Keratinocyte (primary cell): ENCODE measurements at regions not wholly inside any gene's neighbourhood (a gene's known extent, or its start where the extent isn't known, plus 50 kb on each side); places are given as distances from the start of the nearest gene placed in this dataset.

Source experiments
- DNase-seq: peaks from one replicate; pipeline ENCODE4 v3.0.0-alpha.2; 2011; ENCODE audit warnings: low read depth, missing footprints, low spot score
- FAIRE-seq: peaks from 2 replicates; lab custom pipeline; 2011; peaks lifted over from hg19 to GRCh38; lab: Jason Lieb, UNC
- H2AFZ ChIP-seq: 2 replicates; pipeline ENCODE4 v1.6.0; 2012; ENCODE audit warnings: low read length, control low read depth, inconsistent platforms; ENCODE audit not compliant: control insufficient read depth
- H3K27ac ChIP-seq: 2 replicates; pipeline ENCODE4 v1.5.1; 2011; ENCODE audit warnings: low read length; ENCODE audit not compliant: control insufficient read depth, insufficient read depth
- H3K27me3 ChIP-seq: 3 replicates; pipeline ENCODE4 v1.6.0; 2011; ENCODE audit warnings: low read length; ENCODE audit not compliant: control insufficient read depth, insufficient read depth; ENCODE audit errors: extremely low read depth
- H3K36me3 ChIP-seq, 2 experiments: 2 replicates in 1 of 2; 3 replicates in 1 of 2; pipeline ENCODE4 v1.5.1; 2011; ENCODE audit warnings: low read length in 2 of 2, mild to moderate bottlenecking in 1 of 2; ENCODE audit not compliant: control insufficient read depth in 2 of 2, insufficient read depth in 2 of 2; ENCODE audit errors: extremely low read depth in 1 of 2
- H3K4me1 ChIP-seq: 3 replicates; pipeline ENCODE4 v1.5.1; 2011; ENCODE audit warnings: low read length; ENCODE audit not compliant: control insufficient read depth, insufficient read depth; ENCODE audit errors: extremely low read depth
- H3K4me2 ChIP-seq: 3 replicates; pipeline ENCODE4 v1.6.0; 2011; ENCODE audit warnings: low read depth, low read length; ENCODE audit not compliant: control insufficient read depth, insufficient read depth; ENCODE audit errors: extremely low read depth
- H3K4me3 ChIP-seq, 3 experiments: fragments of 200-600 bp in 1 of 3; sonication (generic) in 1 of 3; 2 replicates in 2 of 3; 3 replicates in 1 of 3; pipeline ENCODE4 v1.5.1; 2011 to 2016; ENCODE audit warnings: low read length in 3 of 3, mild to moderate bottlenecking in 3 of 3, control low read depth in 2 of 3, inconsistent platforms in 1 of 3, low read depth in 1 of 3, mixed read lengths in 1 of 3, mixed run types in 1 of 3, moderate library complexity in 1 of 3; ENCODE audit not compliant: control insufficient read depth in 2 of 3, insufficient read depth in 2 of 3; ENCODE audit errors: extremely low read depth in 1 of 3
- H3K79me2 ChIP-seq: 2 replicates; pipeline ENCODE4 v1.6.0; 2012; ENCODE audit warnings: low read length; ENCODE audit not compliant: control insufficient read depth, insufficient read depth
- H3K9ac ChIP-seq: 3 replicates; pipeline ENCODE4 v1.6.0; 2011; ENCODE audit warnings: low read length; ENCODE audit not compliant: control insufficient read depth, insufficient read depth; ENCODE audit errors: extremely low read depth
- H3K9me1 ChIP-seq: 3 replicates; pipeline ENCODE4 v1.6.0; 2011; ENCODE audit warnings: low read length; ENCODE audit not compliant: control insufficient read depth, insufficient read depth; ENCODE audit errors: extremely low read depth
- H3K9me3 ChIP-seq: 2 replicates; pipeline ENCODE4 v1.5.1; 2012; ENCODE audit warnings: low read depth, low read length; ENCODE audit not compliant: control insufficient read depth
- H4K20me1 ChIP-seq: 3 replicates; pipeline ENCODE4 v1.6.0; 2011; ENCODE audit warnings: low read length; ENCODE audit not compliant: control insufficient read depth, insufficient read depth; ENCODE audit errors: extremely low read depth
- EZH2 ChIP-seq: IDR thresholded peaks from one replicate; pipeline ENCODE4 v1.6.1; 2012; ENCODE audit warnings: inconsistent platforms, mild to moderate bottlenecking, low read length, moderate library complexity
- dilution Hi-C: fragments of 300-500 bp; cut with MboI; formaldehyde crosslinking; loops from one replicate; pipeline ENCODE4 v1.7.0; 2020; ENCODE audit warnings: low sequenced_read_pairs; ENCODE audit not compliant: extremely low pct_ligation_motif_present
- TF ChIP-seq, protein P1 (sequence below), 3 experiments: IDR thresholded peaks in 1 of 3; conservative IDR thresholded peaks in 1 of 3; optimal IDR thresholded peaks in 1 of 3; 2 replicates in 2 of 3; 3 replicates in 1 of 3; pipeline versions ENCODE3 to v1.5.1; 2011; ENCODE audit warnings: low read length in 3 of 3, mild to moderate bottlenecking in 3 of 3, moderate library complexity in 2 of 3, control low read depth in 1 of 3, inconsistent platforms in 1 of 3; ENCODE audit not compliant: insufficient read depth in 2 of 3; ENCODE audit errors: extremely low read depth in 1 of 3

- no peaks in the 10 kb centered on the region for H3K36me3 ChIP-seq
- no peak overlapping the region for H3K4me3 ChIP-seq
- H3K79me2 ChIP-seq: no peaks in the 10 kb centered on the region
- no peaks in the 10 kb centered on the region for H3K27me3 ChIP-seq
- no peaks in the 10 kb centered on the region for H3K9me1 ChIP-seq
- no peaks in the 10 kb centered on the region for H3K4me1 ChIP-seq
- no peaks in the 10 kb centered on the region for H3K9me3 ChIP-seq
- H3K27ac ChIP-seq: no peak overlapping the region
- no peak for TF ChIP-seq EZH2
- TF ChIP-seq, protein P1, sequence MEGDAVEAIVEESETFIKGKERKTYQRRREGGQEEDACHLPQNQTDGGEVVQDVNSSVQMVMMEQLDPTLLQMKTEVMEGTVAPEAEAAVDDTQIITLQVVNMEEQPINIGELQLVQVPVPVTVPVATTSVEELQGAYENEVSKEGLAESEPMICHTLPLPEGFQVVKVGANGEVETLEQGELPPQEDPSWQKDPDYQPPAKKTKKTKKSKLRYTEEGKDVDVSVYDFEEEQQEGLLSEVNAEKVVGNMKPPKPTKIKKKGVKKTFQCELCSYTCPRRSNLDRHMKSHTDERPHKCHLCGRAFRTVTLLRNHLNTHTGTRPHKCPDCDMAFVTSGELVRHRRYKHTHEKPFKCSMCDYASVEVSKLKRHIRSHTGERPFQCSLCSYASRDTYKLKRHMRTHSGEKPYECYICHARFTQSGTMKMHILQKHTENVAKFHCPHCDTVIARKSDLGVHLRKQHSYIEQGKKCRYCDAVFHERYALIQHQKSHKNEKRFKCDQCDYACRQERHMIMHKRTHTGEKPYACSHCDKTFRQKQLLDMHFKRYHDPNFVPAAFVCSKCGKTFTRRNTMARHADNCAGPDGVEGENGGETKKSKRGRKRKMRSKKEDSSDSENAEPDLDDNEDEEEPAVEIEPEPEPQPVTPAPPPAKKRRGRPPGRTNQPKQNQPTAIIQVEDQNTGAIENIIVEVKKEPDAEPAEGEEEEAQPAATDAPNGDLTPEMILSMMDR (optimal IDR thresholded peaks at IDR 0.05 in 1 of 3, IDR thresholded peaks at IDR 0.05 in 1 of 3, conservative IDR thresholded peaks at IDR 0.05 in 1 of 3; ENCODE audit: extremely low read depth in 1 of 3, insufficient read depth in 2 of 3, low read length in 3 of 3): no peak
- dilution Hi-C loops: no loop called here
- H2AFZ ChIP-seq: no peak overlapping the region
- H4K20me1 ChIP-seq: no peaks in the 10 kb centered on the region
- no peak for DNase-seq
- no peak overlapping the region for H3K9ac ChIP-seq
- H3K4me2 ChIP-seq: no peak overlapping the region
- FAIRE-seq: no peak
Observed at GRCh38 chr11:91749251-91749650, 475.4 kb upstream of the FAT3 start.

DNA sequence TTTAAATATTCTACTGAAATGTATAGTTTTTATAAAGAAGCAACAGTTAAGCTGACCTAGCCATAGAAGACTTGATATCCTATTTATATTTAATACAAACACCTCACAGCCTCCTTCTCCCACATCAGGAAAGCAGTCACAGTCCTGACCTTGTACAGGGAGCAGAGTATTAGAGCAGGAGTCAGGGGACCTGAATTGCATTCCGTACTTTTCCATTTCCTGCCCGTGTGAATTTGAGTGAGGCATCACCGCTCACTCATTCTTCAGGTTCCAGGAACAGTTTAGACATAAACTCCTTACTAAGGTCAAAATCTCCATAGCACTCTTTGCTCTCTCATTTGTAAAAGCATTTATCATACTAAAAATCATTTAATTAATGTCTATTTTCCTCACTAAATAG lies 482.5 kb upstream of the FAT3 start:
- Histone ChIP-seq H3K4me2 (no peak overlapping the region), H3K4me3 (no peak overlapping the region), H2AFZ (no peak overlapping the region), H3K9me1 (no peaks in the 10 kb centered on the region), H3K9ac (no peak overlapping the region), H3K36me3 (no peaks in the 10 kb centered on the region), H3K9me3 (no peaks in the 10 kb centered on the region), H3K4me1 (no peaks in the 10 kb centered on the region), H3K27me3 (no peaks in the 10 kb centered on the region), H4K20me1 (no peaks in the 10 kb centered on the region), H3K79me2 (no peaks in the 10 kb centered on the region), H3K27ac (no peak overlapping the region)
- FAIRE-seq (no peak), DNase-seq (no peak)
- dilution Hi-C loops: no loop called here
- TF ChIP-seq, protein P1 (optimal IDR thresholded peaks at IDR 0.05 in 1 of 3, IDR thresholded peaks at IDR 0.05 in 1 of 3, conservative IDR thresholded peaks at IDR 0.05 in 1 of 3; ENCODE audit: extremely low read depth in 1 of 3, insufficient read depth in 2 of 3, low read length in 3 of 3): no peak
- TF ChIP-seq EZH2: no peak
